K562 (cell line): ENCODE measurements at regions not wholly inside any gene's neighbourhood (a gene's known extent, or its start where the extent isn't known, plus 50 kb on each side); places are given as distances from the start of the nearest gene placed in this dataset.
A peak's percentile ranks its signal among the peaks of the same experiment; 100 is the strongest.

ENCODE experiments used
- ARID3B ChIP-seq: fragments of 250-450 bp; sonication (Bioruptor Pico); IDR thresholded peaks from 2 replicates; pipeline ENCODE4 v1.4.0; 2020; ENCODE audit warnings: borderline replicate concordance
- CBX2 ChIP-seq: fragments of 200-600 bp; sonication (generic); IDR thresholded peaks from one replicate; pipeline ENCODE4 v1.6.1; 2012; ENCODE audit warnings: mild to moderate bottlenecking, low read length, inconsistent platforms; ENCODE audit not compliant: insufficient read depth, poor library complexity, severe bottlenecking
- CBX3 ChIP-seq, 2 experiments: IDR thresholded peaks; 1 replicate in 1 of 2; 2 replicates in 1 of 2; pipeline ENCODE4 v1.6.1; 2012; ENCODE audit warnings: inconsistent platforms in 2 of 2, low read length in 2 of 2, borderline replicate concordance in 1 of 2, control low read depth in 1 of 2
- DMBX1 ChIP-seq: fragments of 250-450 bp; sonication (Bioruptor Pico); IDR thresholded peaks from 2 replicates; pipeline ENCODE4 v1.8.0; 2022; ENCODE audit warnings: inconsistent platforms, mild to moderate bottlenecking, moderate library complexity, borderline replicate concordance
- DNMT1 ChIP-seq: fragments of 450-650 bp; IDR thresholded peaks from 2 replicates; pipeline ENCODE4 v1.6.1; 2016; ENCODE audit warnings: antibody characterized with exemption, mild to moderate bottlenecking
- FUS ChIP-seq: fragments of 200-400 bp; formaldehyde crosslinking; optimal IDR thresholded peaks from 2 replicates; pipeline ENCODE3; 2017; ENCODE audit warnings: low read depth, low read length
- HDAC6 ChIP-seq: IDR thresholded peaks from 2 replicates; pipeline ENCODE4 v1.6.1; 2012; ENCODE audit warnings: low read depth, mild to moderate bottlenecking, control low read depth, inconsistent platforms, low read length, moderate library complexity
- ILF3 ChIP-seq: fragments of 450-650 bp; IDR thresholded peaks from 2 replicates; pipeline ENCODE4 v1.6.1; 2018; ENCODE audit warnings: antibody characterized with exemption, mild to moderate bottlenecking, moderate library complexity, borderline replicate concordance
- JUND ChIP-seq, 2 experiments: IDR thresholded peaks; 2 replicates in 1 of 2; 3 replicates in 1 of 2; pipeline ENCODE4 v1.6.1; 2011; ENCODE audit warnings: borderline replicate concordance in 2 of 2, low read depth in 2 of 2, low read length in 2 of 2, improper control_type of control experiment in 1 of 2, missing biosample characterization in 1 of 2, missing genetic modification characterization in 1 of 2, missing genetic modification reagents in 1 of 2
- KDM5B ChIP-seq: fragments of 200-600 bp; sonication (generic); IDR thresholded peaks from 2 replicates; pipeline ENCODE4 v1.6.1; 2012; ENCODE audit warnings: low read depth, mild to moderate bottlenecking, moderate library complexity, low read length, control low read depth, inconsistent platforms; ENCODE audit not compliant: insufficient replicate concordance
- MBD2 ChIP-seq: sonication (generic); IDR thresholded peaks from 2 replicates; pipeline ENCODE4 v1.6.1; 2016; ENCODE audit warnings: low read depth, borderline replicate concordance
- PCBP2 ChIP-seq: fragments of 200-400 bp; formaldehyde crosslinking; IDR thresholded peaks from 2 replicates; pipeline ENCODE4 v1.6.1; 2018; ENCODE audit warnings: low read length, low read depth, mild to moderate bottlenecking, moderate library complexity; ENCODE audit not compliant: poor library complexity, severe bottlenecking
- RBM17 ChIP-seq: fragments of 200-400 bp; formaldehyde crosslinking; IDR thresholded peaks from 2 replicates; pipeline ENCODE4 v1.6.1; 2017; ENCODE audit warnings: low read depth, mild to moderate bottlenecking, low read length, borderline replicate concordance
- SNRNP70 ChIP-seq: fragments of 200-400 bp; formaldehyde crosslinking; optimal IDR thresholded peaks from 2 replicates; pipeline ENCODE3; 2017; ENCODE audit warnings: low read depth, low read length
- SRSF1 ChIP-seq: fragments of 200-400 bp; formaldehyde crosslinking; IDR thresholded peaks from 2 replicates; pipeline ENCODE4 v1.6.1; 2017; ENCODE audit warnings: mild to moderate bottlenecking, low read depth, low read length, moderate library complexity
- SRSF9 ChIP-seq: fragments of 200-400 bp; formaldehyde crosslinking; IDR thresholded peaks from 2 replicates; pipeline ENCODE4 v1.6.1; 2017; ENCODE audit warnings: low read depth, low read length, borderline replicate concordance
- STAT5B ChIP-seq: fragments of 250-450 bp; sonication (Bioruptor Pico); IDR thresholded peaks from 2 replicates; pipeline ENCODE4 v1.8.0; 2021; ENCODE audit warnings: mild to moderate bottlenecking, inconsistent platforms
- TCF7L2 ChIP-seq: fragments of 150-350 bp; IDR thresholded peaks from 2 replicates; pipeline ENCODE4 v1.6.1; 2016; ENCODE audit warnings: low read depth, mild to moderate bottlenecking, low read length, moderate library complexity
- WHSC1 ChIP-seq: IDR thresholded peaks from one replicate; pipeline ENCODE4 v1.6.1; 2012; ENCODE audit warnings: low read length, control low read depth, inconsistent platforms
- XRCC4 ChIP-seq: IDR thresholded peaks from one replicate; pipeline ENCODE4 v1.6.1; 2011; ENCODE audit not compliant: insufficient read depth, insufficient read length; ENCODE audit errors: extremely low read depth
- ZFP36 ChIP-seq: fragments of 150-350 bp; IDR thresholded peaks from 2 replicates; pipeline ENCODE4 v1.6.1; 2018; ENCODE audit warnings: low read length, low read depth; ENCODE audit not compliant: partially characterized antibody
- ZNF140 ChIP-seq: fragments of 250-450 bp; sonication (Bioruptor Pico); IDR thresholded peaks from 2 replicates; pipeline ENCODE4 v1.8.0; 2021; ENCODE audit warnings: moderate library complexity, mild to moderate bottlenecking, inconsistent platforms
- ZNF197 ChIP-seq: fragments of 200-800 bp; sonication (Bioruptor generic); IDR thresholded peaks from 2 replicates; pipeline ENCODE4 v1.6.1; 2016; ENCODE audit warnings: low read depth, missing genetic modification characterization, missing compliant biosample characterization
- ZNF444 ChIP-seq: fragments of 250-450 bp; sonication (Bioruptor Pico); IDR thresholded peaks from 2 replicates; pipeline ENCODE4 v1.4.0; 2020; ENCODE audit warnings: mild to moderate bottlenecking, moderate library complexity
- ZNF668 ChIP-seq: fragments of 250-450 bp; sonication (Bioruptor Pico); IDR thresholded peaks from 2 replicates; pipeline ENCODE4 v1.8.0; 2022; ENCODE audit warnings: mild to moderate bottlenecking, inconsistent platforms
- ZNF695 ChIP-seq: fragments of 450-650 bp; formaldehyde crosslinking; IDR thresholded peaks from 2 replicates; pipeline ENCODE4 v1.4.0; 2020; ENCODE audit warnings: mild to moderate bottlenecking, moderate library complexity
- ZNF830 ChIP-seq: fragments of 250-450 bp; sonication (Bioruptor Pico); IDR thresholded peaks from 2 replicates; pipeline ENCODE4 v1.5.0; 2021; ENCODE audit warnings: mild to moderate bottlenecking
- TF ChIP-seq, protein P1 (sequence below): fragments of 250-450 bp; sonication (Bioruptor Pico); IDR thresholded peaks from 2 replicates; pipeline ENCODE4 v1.9.0; 2021; ENCODE audit warnings: mild to moderate bottlenecking

- no peak for TF ChIP-seq WHSC1
- no peak for TF ChIP-seq SNRNP70
- TF ChIP-seq XRCC4 = no peak
- TF ChIP-seq KDM5B = no peak
- TF ChIP-seq RBM17 = no peak
- no peak for TF ChIP-seq PCBP2
- TF ChIP-seq HDAC6 = no peak
- no peak for TF ChIP-seq CBX2
- TF ChIP-seq ZNF444 = no peak
- TF ChIP-seq STAT5B (CRISPR knock-in tag) = no peak
- no peak for TF ChIP-seq ZNF830 (CRISPR knock-in tag)
- no peak for TF ChIP-seq DNMT1
- no peak for TF ChIP-seq ZNF140
- no peak for TF ChIP-seq FUS
- TF ChIP-seq, protein P1, sequence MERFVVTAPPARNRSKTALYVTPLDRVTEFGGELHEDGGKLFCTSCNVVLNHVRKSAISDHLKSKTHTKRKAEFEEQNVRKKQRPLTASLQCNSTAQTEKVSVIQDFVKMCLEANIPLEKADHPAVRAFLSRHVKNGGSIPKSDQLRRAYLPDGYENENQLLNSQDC = no peak
- no peak for TF ChIP-seq CBX3 (IDR thresholded peaks at IDR 0.05; ENCODE audit: borderline replicate concordance in 1 of 2, low read length in 2 of 2)
- 0 out of 2 replicates have a peak, but pooled peaks have one; percentile 19 for TF ChIP-seq ZNF197 (CRISPR knock-in tag)
- TF ChIP-seq DMBX1 (CRISPR knock-in tag) = peak; percentile 77
- no peak for TF ChIP-seq SRSF9
- TF ChIP-seq ZNF695 = no peak
- no peak for TF ChIP-seq ARID3B
- TF ChIP-seq TCF7L2 = no peak
- TF ChIP-seq JUND (IDR thresholded peaks at IDR 0.05; ENCODE audit: borderline replicate concordance, low read depth, low read length) = no peak
- TF ChIP-seq JUND (tag; IDR thresholded peaks at IDR 0.05; ENCODE audit: borderline replicate concordance, low read depth, low read length) = no peak
- no peak for TF ChIP-seq SRSF1
- no peak for TF ChIP-seq ZFP36
- no peak for TF ChIP-seq MBD2
- TF ChIP-seq ILF3 = no peak
- no peak for TF ChIP-seq ZNF668
These were observed 63.2 kb upstream of the EED start (continued) for GRCh38 chr11:86181379-86181778.
